Astrocyte (in vitro differentiated cells and primary cell): ENCODE measurements at regions not wholly inside any gene's neighbourhood (a gene's known extent, or its start where the extent isn't known, plus 50 kb on each side); places are given as distances from the start of the nearest gene placed in this dataset.

Experiments
- DNase-seq: peaks from one replicate; pipeline ENCODE4 v3.0.0-alpha.2; 2010; ENCODE audit warnings: low read depth
- FAIRE-seq: peaks from 2 replicates; lab custom pipeline; 2011; peaks lifted over from hg19 to GRCh38; lab: Jason Lieb, UNC
- H2AFZ ChIP-seq: 2 replicates; pipeline ENCODE4 v1.6.0; 2012; ENCODE audit warnings: low read depth, low read length, inconsistent platforms
- H3K27ac ChIP-seq: 2 replicates; pipeline ENCODE4 v1.5.1; 2011; ENCODE audit warnings: low read depth, low read length, inconsistent platforms
- H3K27me3 ChIP-seq: 2 replicates; pipeline ENCODE4 v1.6.0; 2011; ENCODE audit warnings: low read length, inconsistent platforms; ENCODE audit not compliant: insufficient read depth
- H3K36me3 ChIP-seq: 2 replicates; pipeline ENCODE4 v1.5.1; 2011; ENCODE audit warnings: low read length, inconsistent platforms; ENCODE audit not compliant: insufficient read depth
- H3K4me1 ChIP-seq: 2 replicates; pipeline ENCODE4 v1.5.1; 2011; ENCODE audit warnings: low read length, inconsistent platforms; ENCODE audit not compliant: insufficient read depth
- H3K4me2 ChIP-seq: 2 replicates; pipeline ENCODE4 v1.6.0; 2012; ENCODE audit warnings: low read length, inconsistent platforms
- H3K4me3 ChIP-seq: 2 replicates; pipeline ENCODE4 v1.5.1; 2011; ENCODE audit warnings: low read depth, mild to moderate bottlenecking, low read length, inconsistent platforms; ENCODE audit not compliant: insufficient read depth
- H3K79me2 ChIP-seq: 2 replicates; pipeline ENCODE4 v1.6.0; 2012; ENCODE audit warnings: mild to moderate bottlenecking, low read length, inconsistent platforms; ENCODE audit not compliant: insufficient read depth
- H3K9ac ChIP-seq: 2 replicates; pipeline ENCODE4 v1.6.0; 2012; ENCODE audit warnings: mild to moderate bottlenecking, low read length, inconsistent platforms
- H3K9me3 ChIP-seq: 2 replicates; pipeline ENCODE4 v1.5.1; 2012; ENCODE audit warnings: low read depth, mild to moderate bottlenecking, low read length, inconsistent platforms; ENCODE audit not compliant: insufficient read depth
- H4K20me1 ChIP-seq: 2 replicates; pipeline ENCODE4 v1.6.0; 2012; ENCODE audit warnings: low read length, inconsistent platforms; ENCODE audit not compliant: insufficient read depth
- H3K27ac Mint-ChIP-seq: one replicate; pipeline ENCODE4 v1.8.0; 2021; ENCODE audit warnings: mild to moderate bottlenecking, mixed read lengths; ENCODE audit not compliant: unreplicated experiment
- H3K27me3 Mint-ChIP-seq: one replicate; pipeline ENCODE4 v1.8.0; 2021; ENCODE audit warnings: low read depth, mixed read lengths; ENCODE audit not compliant: unreplicated experiment
- H3K36me3 Mint-ChIP-seq: one replicate; pipeline ENCODE4 v1.8.0; 2021; ENCODE audit warnings: low read depth, mixed read lengths; ENCODE audit not compliant: unreplicated experiment
- H3K4me1 Mint-ChIP-seq: one replicate; pipeline ENCODE4 v1.8.0; 2021; ENCODE audit warnings: low read depth, mixed read lengths; ENCODE audit not compliant: unreplicated experiment
- H3K4me3 Mint-ChIP-seq: one replicate; pipeline ENCODE4 v1.8.0; 2021; ENCODE audit warnings: mild to moderate bottlenecking, moderate library complexity, mixed read lengths; ENCODE audit not compliant: unreplicated experiment
- H3K9me3 Mint-ChIP-seq: one replicate; pipeline ENCODE4 v1.8.0; 2021; ENCODE audit warnings: mild to moderate bottlenecking, mixed read lengths; ENCODE audit not compliant: unreplicated experiment
- CTCF ChIP-seq: IDR thresholded peaks from 2 replicates; pipeline ENCODE4 v1.5.1; 2011; ENCODE audit warnings: low read depth, mild to moderate bottlenecking, inconsistent platforms, low read length, moderate library complexity; ENCODE audit not compliant: insufficient read depth
- EZH2 ChIP-seq: IDR thresholded peaks from 2 replicates; pipeline ENCODE4 v1.6.1; 2012; ENCODE audit warnings: mild to moderate bottlenecking, low read length, inconsistent platforms; ENCODE audit not compliant: insufficient read depth

DNA sequence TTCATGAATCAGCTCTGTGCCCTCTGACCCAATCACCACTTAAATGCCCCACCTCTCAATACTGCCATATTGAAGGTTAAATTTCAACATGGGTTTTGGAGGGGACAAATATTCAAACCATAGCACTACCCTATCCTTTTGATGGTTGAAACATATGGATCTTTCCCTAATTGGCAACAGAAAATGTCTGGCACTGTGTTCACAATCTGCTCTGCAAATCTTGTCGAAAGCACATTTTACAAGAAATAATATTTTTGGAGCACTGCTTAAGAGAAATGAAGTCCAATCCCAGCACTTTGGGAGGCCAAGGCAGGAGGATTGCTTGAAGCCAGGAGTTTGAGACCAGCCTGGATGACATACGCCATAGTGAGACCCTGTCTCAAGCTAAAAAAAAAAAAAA, 130.6 kb upstream of the FAM9C start:
- Mint-ChIP-seq H3K27me3 (no peaks in the 10 kb centered on the region), H3K9me3 (peaks cover 2% of the 10 kb centered on the region), H3K36me3 (no peaks in the 10 kb centered on the region), H3K27ac (no peak overlapping the region), H3K4me1 (no peaks in the 10 kb centered on the region), H3K4me3 (no peak overlapping the region)
- no peaks in the 10 kb centered on the region for H3K9me3 ChIP-seq
- H3K27ac ChIP-seq: no peak overlapping the region
- H3K36me3 ChIP-seq: no peaks in the 10 kb centered on the region
- H3K79me2 ChIP-seq: no peaks in the 10 kb centered on the region
- no peaks in the 10 kb centered on the region for H4K20me1 ChIP-seq
- no peak for DNase-seq
- H3K4me3 ChIP-seq: no peak overlapping the region
- no peaks in the 10 kb centered on the region for H3K4me1 ChIP-seq
- H3K9ac ChIP-seq: no peak overlapping the region
- no peak for TF ChIP-seq EZH2
- H2AFZ ChIP-seq: no peak overlapping the region
- no peaks in the 10 kb centered on the region for H3K27me3 ChIP-seq
- no peak overlapping the region for H3K4me2 ChIP-seq
- peak; percentile 55 for FAIRE-seq

DNA sequence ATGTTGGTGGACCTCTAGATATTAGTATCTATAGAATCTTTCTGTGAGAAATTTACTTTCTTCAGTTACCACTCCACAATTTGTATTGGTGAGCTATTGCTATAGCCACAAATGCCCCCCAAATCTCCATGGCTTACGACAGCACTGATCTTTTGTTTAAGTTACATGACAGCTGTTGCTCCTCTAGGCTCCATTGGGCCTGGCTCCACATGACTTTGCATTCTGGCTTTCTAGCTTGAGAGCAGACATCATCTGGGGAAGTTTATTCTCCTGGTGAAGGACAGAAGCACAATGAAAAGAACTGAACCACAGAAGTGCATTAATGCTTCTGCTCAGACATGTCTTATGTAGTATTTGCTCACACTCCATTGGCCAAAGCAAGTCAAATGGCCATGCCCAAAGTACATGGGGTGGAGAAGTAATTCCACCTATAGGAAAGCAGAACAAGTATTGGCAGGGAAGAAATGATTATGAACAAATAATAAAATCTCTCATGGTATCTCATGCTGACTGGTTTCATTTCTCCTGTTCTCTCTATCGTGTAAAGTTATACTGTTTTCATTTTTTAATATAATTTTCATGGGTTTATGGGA, 126.6 kb upstream of the FAM9C start:
- Histone ChIP-seq H3K9ac (no peak overlapping the region), H2AFZ (no peak overlapping the region), H3K9me3 (no peaks in the 10 kb centered on the region), H3K4me1 (peaks cover 5% of the 10 kb centered on the region), H3K79me2 (no peaks in the 10 kb centered on the region), H3K27ac (no peak overlapping the region), H3K36me3 (no peaks in the 10 kb centered on the region), H3K4me3 (no peak overlapping the region), H3K27me3 (no peaks in the 10 kb centered on the region), H3K4me2 (no peak overlapping the region), H4K20me1 (no peaks in the 10 kb centered on the region)
- Mint-ChIP-seq H3K27me3 (no peaks in the 10 kb centered on the region), H3K4me3 (no peak overlapping the region), H3K4me1 (peaks cover 3% of the 10 kb centered on the region), H3K27ac (no peak overlapping the region), H3K36me3 (no peaks in the 10 kb centered on the region), H3K9me3 (no peaks in the 10 kb centered on the region)
- FAIRE-seq (peak; percentile 97), DNase-seq (no peak)
- no peak for TF ChIP-seq CTCF

- H3K27me3 Mint-ChIP-seq: no peaks in the 10 kb centered on the region
- Histone ChIP-seq H3K79me2 (no peaks in the 10 kb centered on the region), H3K9ac (no peak overlapping the region), H3K27ac (no peak overlapping the region), H2AFZ (no peak overlapping the region), H3K27me3 (no peaks in the 10 kb centered on the region), H4K20me1 (no peaks in the 10 kb centered on the region), H3K4me3 (no peak overlapping the region), H3K36me3 (no peaks in the 10 kb centered on the region), H3K4me1 (peaks cover 5% of the 10 kb centered on the region), H3K4me2 (no peak overlapping the region), H3K9me3 (no peaks in the 10 kb centered on the region)
- no peaks in the 10 kb centered on the region for H3K9me3 Mint-ChIP-seq
- no peak overlapping the region for H3K4me3 Mint-ChIP-seq
- H3K4me1 Mint-ChIP-seq: peaks cover 3% of the 10 kb centered on the region
- DNase-seq: no peak
- TF ChIP-seq EZH2: no peak
- H3K36me3 Mint-ChIP-seq: no peaks in the 10 kb centered on the region
- FAIRE-seq: no peak
- no peak overlapping the region for H3K27ac Mint-ChIP-seq
Observed at GRCh38 chrX:13169684-13170083, 125.3 kb upstream of the FAM9C start.
